Anterior cingulate cortex (tissue), 58 donors: ENCODE measurements at regions not wholly inside any gene's neighbourhood (a gene's known extent, or its start where the extent isn't known, plus 50 kb on each side); places are given as distances from the start of the nearest gene placed in this dataset.

ENCODE experiments used
- DNase-seq, 58 donors: peaks; one replicate each; lab custom pipeline; 2025; lab: John Stamatoyannopoulos, UW

- DNase-seq, result no peak
Measured at GRCh38 chr2:234211797-234212196, 161.3 kb downstream of the SPP2 start.

GRCh38 chr2:234206738-234207137 is 156.2 kb downstream of the SPP2 start:
- no peak for DNase-seq

DNA sequence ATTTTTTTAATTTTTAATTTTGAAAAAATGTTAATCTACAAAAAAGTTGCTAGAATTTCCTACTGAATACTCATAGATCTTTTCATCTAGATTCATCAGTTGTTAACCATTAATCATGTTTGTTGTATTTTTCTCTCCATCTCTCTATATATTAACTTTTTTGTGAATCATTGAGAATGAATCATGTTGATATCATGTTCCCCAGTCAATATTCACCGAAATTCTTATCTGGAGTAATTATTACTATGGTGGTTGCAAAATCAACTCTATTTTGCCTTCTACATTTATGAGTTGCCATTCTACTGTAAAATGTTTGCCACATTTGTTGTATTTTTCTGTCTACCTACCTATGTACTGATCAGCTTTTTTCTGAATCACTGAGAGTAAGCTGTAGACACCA is 154.0 kb downstream of the SPP2 start:
- DNase-seq, result no peak

GRCh38 chr2:234203135-234203984 is 152.9 kb downstream of the SPP2 start:
- DNase-seq, result peak in 7 of 58 donors; percentile 13 to 51 (median 26)

GRCh38 chr2:234202601-234203000 is 152.1 kb downstream of the SPP2 start:
- DNase-seq, result no peak

DNA sequence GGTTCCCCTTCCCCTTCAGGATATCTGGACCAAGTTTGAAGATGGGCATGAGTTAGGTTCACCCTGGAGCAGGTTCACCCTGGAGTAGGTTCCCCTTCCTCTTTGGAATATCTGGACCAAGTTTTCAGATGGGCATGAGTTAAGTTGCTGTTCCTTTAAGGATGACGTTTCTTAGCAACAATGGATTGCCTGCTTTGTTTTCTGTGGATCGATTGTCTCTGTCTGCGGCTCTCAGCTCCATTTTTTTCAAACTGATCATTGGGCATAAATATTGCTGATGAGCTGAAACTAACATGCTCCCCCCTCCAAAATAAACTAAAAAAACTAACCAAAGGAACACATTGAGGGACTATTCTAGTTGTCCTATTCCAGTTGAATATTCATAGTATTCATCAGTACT is 149.5 kb downstream of the SPP2 start:
- DNase-seq, result no peak

GRCh38 chr2:234198976-234199375 is 148.5 kb downstream of the SPP2 start:
- DNase-seq, result no peak

GRCh38 chr2:234195516-234195915 is 145.0 kb downstream of the SPP2 start:
- DNase-seq, result no peak

DNA sequence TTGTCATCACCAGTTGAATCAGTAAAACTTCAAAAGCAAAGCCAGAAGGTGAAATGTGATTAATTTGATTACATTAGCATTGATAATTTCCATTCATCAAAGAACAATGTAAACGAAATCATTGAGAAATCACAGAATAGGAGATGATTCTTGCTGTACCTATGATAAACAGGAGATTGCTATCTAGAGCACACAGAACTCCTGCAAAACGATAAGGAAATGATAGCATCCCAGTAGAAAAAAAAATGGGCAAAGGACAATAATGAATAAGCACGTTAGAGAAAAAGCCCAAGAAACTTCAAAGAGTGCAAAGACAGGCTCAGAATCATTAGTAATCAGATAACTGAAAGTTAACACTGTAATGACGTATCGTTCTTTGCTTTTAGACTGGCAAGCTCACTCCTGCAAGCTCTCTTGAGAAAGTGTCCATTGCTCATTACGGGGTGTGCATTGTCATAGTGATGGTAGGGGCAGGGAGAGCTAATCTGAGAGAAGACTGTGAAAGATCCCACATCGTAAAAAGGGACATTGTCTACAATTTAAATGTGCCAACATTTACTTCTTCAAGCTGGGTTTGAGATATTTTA is 143.6 kb downstream of the SPP2 start:
- DNase-seq, result no peak

DNA sequence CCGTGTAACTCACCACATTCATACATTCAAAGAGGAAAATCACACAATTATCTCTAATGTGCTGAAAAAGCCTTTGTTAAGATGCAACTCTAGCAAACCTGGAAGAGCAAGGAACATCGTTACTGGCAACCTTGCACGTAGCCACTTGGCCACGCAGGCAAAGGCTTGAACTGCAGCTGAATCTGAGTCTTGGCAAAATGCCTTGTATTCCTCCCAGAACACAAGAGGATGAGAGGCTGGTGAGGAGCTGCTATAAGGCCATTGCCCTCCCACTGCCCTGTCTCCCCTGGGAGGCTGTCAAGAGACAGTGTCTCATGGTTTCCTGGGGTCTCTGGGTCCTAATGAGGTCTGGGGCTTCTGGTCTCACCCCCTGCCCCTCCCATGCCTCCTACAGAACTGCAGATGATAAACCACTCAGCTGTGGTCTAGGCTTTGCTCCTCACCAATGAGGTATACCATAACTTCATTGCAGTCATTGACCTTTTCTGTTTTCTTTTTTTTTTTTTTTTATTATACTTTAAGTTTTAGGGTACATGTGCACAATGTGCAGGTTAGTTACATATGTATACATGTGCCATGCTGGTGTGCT is 141.4 kb downstream of the SPP2 start:
- no peak for DNase-seq

DNA sequence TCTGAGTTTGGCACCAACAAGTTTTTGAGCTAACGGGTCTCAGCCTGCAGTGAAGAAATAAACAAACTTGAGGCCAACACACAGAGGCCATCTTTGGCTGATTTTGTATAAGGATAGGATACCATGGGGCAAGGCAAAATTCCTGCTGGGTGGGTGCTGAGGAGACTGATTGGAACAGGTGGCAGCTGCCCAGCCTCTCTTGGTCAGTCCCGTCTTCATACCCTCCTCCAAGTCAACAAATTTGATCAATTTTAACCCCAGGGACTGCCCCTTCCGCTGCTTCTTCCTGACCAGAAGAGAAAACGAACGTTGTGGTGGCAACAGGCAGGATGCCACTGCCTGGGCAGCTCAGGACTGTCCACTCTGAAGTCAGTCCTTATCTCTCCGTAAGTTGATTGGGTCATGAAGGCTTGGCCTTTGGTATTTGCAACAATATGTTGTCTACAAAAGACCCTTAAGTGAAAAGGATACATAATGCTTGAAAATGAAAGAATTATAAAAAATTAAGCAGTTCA is 139.3 kb downstream of the SPP2 start:
- no peak for DNase-seq

DNA sequence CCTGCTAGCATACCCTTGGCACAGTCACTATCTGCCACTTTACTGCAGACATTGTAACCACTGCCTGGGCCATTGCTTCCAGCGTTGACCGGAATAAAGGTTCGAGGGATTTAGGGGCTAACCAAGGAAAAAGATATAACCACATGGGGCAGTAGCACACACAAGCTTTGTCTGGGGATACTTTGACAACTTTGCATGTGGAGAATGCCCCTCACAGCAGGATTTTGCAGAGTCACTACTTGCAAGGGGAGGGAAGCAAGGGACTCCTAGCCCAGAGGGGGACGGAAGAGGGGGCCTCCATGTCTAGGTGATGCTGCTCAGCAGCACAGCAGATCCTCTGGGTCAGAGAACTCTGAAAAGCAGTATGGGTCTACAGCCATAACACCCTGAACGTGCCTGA is 138.7 kb downstream of the SPP2 start:
- no peak for DNase-seq

GRCh38 chr2:234187646-234188174 is 137.2 kb downstream of the SPP2 start:
- no peak for DNase-seq

DNA sequence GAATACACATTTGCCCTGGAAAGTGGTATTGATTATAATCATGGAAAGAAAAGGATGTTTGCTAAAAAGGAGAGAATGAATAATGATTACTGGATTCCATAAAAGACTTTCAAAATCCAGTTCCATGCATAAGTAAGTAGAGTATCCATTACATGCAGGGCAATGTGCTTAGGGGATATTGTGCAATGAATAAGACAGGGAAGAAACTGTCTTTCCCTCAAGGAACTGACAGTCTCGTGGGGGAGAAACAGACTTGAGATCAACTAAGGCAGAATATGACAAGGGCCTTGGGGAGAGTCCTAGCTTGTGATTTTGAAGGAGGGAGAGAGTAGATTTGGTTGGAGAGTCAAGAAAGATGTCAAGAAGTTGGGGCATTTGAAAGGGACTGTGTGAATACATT is 130.6 kb downstream of the SPP2 start:
- DNase-seq, result no peak

- no peak for DNase-seq
Measured at GRCh38 chr2:234179031-234179363, 128.5 kb downstream of the SPP2 start.

DNA sequence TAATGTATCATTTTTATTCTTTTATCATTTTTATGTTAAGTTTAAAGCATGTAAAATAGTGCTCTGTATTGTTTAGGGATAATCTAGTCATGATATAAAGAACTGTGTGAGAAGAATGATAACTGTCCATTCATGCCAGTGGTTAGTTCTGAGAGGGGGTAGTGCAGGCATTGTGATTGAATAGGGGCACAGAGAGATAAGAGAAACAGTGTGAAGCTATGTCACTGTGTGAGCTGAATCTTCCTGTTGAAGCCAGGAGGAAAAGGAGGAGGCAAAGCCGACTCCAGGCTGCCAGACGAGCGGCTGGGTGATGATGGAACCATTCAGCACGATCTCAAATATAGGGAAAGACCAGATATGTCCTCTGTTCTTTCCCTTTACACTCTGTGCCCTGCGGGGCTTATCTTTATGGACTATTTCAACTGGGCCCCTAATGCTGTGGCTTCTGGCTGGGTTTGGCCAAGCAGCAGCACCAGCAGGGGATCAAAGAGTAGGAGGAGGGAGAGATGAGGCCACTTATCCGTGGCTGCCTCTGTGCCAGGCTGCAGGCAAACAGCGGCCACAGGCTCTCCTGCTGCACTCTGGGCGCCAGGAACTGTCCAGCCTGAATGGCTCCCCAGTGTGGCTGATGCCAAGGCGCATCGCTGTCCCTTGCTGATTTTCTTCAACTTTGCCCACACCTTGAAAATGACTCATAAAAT is 128.0 kb downstream of the SPP2 start:
- DNase-seq, result no peak

- DNase-seq, result no peak
Measured at GRCh38 chr2:234175649-234176048, 125.1 kb downstream of the SPP2 start.

DNA sequence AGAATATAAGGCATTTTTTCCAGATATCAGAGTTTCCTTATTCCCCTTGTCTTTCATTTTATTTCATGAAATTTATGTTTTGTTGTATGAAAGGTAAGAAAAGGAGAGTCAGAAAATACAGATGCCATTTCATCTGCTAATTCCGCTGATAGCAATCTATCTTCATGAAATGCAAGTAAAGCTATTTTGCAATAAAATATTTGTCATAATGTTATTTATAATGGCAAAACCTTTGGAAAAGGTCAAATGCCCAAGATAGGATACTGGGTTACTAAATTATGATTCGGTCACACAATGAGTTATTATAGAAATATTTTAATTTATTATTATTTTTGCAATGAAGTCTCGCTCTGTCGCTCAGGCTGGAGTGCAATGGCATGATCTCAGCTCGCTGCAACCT is 124.2 kb downstream of the SPP2 start:
- DNase-seq, result no peak

DNA sequence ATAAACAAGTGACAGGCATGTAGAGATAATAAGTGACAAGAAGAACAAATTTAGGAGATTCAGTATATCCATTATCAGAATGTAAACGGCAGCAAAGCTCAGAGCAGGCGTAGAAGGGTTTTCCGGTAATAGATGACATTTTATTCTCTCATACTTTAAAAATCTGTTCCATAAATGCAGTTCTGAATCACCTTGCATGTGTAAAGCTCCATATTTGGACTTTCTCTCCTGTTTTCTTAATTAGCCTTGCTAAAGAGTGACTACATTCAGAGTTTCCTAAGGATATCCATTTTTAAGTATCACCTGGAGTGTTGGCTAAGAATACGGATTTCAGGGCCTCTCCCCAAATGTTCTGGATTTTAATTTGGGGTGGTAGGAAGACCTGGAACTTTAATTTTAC is 122.0 kb downstream of the SPP2 start:
- DNase-seq, result no peak

GRCh38 chr2:234172066-234172465 is 121.6 kb downstream of the SPP2 start:
- no peak for DNase-seq

DNA sequence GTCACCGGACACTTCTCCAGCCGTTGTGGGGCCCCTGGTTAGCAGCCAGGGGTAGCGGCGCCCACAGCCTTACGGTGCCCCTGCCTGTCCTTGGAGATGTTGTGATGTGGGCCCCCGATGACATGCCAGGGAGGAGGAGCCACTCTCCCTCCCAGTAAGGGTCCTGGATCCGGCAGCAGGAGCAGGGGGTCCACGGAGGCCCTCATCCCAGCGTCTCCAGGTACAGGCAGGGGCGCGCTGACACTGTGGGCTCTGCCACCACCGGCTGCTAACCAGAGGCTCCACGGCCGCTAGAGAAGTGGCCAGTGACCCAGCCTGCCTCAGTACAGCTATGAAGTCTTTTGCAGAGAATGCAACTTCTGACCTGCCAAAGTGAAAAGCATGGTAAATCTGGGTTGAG is 121.2 kb downstream of the SPP2 start:
- no peak for DNase-seq
